IPS-NIHi7 (cell line): ENCODE measurements at regions not wholly inside any gene's neighbourhood (a gene's known extent, or its start where the extent isn't known, plus 50 kb on each side); places are given as distances from the start of the nearest gene placed in this dataset.
A peak's percentile ranks its signal among the peaks of the same experiment; 100 is the strongest.
"Not testable (repeated sequence)": the region's sequence is repeated elsewhere in the genome, so short reads cannot be mapped to it uniquely, and the experiment has no call there.

Experiments
- DNase-seq: peaks from one replicate; pipeline ENCODE4 v3.0.0; 2012; ENCODE audit warnings: mixed read lengths; ENCODE audit errors: extremely low spot score

DNA sequence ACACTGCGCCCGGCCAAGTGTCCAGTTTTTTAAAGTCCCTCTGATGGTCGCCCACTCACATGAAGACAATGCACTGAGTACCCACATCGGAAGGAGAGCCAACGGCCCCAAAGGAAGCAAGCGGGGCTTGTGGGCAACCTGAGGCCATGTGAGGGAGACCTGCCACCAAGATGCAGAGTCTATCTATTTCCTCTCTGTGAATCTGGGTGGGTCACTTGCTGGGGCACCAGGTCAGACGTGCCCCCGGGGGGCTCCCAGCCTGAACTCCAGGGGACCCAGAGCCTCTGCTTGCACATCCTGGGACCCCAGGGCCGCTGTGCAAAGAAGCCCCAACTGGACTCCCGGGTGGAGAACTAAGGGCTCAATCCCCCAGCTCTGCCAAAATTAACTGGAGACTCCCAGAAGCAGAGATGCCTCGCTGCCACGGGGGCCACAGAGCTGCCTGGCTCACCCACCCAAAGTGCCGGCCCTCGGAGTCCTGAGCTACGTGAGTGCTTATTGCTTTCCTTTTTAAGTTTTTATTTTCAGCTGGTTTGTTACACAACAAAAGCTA, 106.4 kb downstream of the BRD1 start:
- DNase-seq: no peak

DNA sequence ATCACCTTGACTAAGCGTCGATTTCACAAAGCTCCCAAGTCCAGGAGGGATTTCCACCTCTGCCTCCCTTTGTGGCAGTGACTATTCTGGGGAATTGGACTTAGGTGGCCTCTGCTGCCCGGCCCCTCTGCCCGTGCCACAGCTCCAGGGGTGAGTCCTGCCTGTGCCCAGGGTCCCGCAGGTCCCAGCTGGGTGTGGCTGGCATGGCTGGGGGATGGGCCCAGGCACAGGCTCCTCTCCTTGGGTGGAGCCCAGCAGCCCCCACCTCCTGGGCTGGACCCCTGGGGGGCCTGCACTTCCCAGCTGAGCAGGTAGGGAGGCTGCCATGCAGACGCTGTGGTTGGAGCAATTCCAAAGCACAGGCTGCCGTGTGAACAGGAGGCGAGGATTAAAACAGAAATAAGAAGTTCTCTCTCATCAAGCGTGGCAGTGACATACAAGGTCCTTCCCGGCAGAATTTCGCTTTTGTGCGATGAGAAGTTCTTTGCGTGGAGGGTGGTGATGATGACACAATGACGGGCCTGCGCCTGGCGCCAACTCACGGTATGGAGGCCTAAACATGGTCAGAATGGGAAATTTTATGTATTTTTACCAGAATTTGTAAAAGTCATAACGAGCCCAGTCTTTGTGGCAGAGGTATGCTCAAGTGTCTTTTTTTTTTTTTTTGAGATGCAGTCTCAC, 107.3 kb downstream of the BRD1 start:
- no peak for DNase-seq

DNA sequence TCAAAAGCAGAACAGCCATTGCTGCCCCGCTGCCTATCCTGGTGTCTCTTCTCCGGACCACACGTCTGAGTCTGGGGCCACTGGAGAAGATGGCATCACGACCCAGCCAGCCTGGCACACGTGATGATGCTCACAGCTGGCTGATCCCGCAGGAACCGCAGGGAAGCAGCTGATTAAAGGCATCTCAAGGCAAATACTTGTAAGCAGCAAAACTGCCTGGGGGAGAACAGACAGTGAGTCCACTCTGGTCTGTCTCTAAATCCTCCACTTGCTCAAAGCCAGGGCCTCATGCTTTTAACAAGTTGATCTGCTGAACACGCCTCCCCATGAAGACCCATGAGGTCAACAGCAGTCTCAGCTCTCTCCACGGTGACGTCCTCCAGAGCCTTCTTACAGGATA, 108.6 kb downstream of the BRD1 start:
- no peak for DNase-seq

DNA sequence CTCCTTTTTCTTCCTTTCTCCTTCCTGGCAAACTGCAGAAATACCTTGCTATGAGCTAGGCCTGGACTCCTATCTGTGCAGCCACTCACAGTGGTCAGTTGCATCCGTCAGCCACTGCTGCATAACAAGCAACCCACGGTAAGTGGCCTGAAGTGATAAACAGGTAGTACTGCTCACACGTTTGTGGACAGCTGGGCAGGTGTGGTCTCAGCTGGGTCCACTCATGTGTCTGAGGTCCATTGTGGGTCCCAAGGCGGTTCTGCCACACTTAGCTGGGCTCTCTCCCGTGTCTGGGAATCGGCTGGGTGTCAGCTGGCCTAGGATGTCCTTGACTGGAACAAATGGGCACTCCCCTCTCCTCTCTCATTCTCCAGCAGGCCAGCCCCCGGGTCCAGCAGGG, 109.3 kb downstream of the BRD1 start:
- no peak for DNase-seq

DNA sequence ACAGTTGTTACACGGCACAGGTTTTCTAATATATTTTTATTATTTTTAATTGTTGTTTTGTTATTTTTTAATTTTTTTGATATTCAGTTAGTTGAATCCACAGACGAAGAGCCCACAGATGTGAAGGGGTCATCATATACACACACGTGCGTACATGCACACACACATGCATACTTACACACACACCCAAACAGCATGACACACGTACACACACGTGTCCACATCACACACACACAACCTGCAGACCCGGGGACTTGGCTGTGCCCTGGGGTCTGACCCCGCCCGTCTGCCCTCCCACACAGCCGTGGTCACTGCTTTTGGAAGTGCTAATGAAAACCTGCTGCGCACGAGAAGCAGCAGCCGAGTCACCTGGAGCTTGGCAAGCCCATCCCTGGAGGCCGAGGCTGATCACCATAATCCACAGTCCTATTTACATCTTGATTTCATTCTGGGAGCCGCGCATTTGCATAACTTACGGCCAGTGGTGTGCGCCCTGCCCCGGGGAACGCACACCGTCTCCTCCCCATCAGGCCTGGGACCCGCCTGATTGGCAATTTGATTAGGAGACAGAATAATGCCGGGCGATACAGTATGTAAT, 110.3 kb downstream of the BRD1 start:
- DNase-seq: peak; percentile 32

DNA sequence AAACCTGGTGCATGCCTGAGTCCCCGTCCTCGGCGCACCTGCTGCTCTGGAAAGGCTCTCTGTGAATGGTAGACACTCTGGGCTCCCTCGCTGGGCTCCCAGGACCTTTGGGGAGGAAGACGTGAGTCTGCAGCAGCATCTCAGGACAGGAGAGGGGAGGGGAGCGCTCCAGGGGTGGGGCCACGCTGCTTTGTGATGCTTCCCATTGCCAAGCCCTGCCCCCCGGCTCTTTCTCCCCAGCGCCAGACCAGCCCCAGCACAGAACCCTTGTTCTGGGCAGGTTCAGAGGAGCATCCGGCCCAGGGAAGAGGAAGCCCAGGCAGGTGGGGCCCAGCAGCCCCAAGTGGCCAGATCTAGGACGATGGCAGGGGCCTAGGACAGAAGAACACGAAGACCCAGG, 111.2 kb downstream of the BRD1 start:
- DNase-seq: no peak

DNA sequence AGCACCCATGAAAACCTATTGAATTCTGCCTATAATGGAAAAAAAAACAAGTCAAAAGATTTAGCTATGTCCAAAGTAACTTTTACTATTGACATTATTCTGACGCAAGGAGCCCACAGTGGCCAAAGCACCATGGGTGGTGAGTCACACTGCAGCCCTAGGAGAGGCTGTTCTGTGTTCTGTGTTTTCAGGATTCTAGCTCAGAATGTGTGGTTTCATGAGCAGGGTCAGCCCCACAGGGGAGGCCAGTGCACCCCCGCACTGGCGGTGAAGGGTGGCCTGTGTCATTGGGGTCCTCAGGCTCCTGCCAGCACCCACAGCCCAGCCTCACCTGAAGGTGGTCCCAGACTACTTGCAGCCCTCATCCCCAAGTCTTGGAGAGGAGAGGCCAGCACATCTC, 112.2 kb downstream of the BRD1 start:
- no peak for DNase-seq

DNA sequence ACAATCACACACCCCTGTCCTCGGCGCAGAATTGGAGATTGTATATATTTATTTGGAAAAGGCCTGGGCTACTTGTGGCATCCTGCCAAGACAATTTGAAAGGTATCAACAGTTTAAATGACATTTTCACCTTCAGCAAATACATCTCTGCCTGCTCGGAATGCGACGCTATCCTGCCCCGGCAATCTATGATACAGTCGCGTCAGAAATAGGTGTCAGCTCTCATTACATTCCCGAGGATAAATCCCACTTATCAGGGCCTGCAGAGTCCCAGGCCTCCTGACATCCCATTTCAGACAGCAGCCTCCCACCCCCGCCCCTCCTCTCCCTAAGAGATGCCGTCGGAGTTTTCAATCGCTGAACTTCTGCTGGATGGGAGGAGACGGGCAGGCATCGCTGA, 114.7 kb downstream of the BRD1 start:
- DNase-seq: no peak

DNA sequence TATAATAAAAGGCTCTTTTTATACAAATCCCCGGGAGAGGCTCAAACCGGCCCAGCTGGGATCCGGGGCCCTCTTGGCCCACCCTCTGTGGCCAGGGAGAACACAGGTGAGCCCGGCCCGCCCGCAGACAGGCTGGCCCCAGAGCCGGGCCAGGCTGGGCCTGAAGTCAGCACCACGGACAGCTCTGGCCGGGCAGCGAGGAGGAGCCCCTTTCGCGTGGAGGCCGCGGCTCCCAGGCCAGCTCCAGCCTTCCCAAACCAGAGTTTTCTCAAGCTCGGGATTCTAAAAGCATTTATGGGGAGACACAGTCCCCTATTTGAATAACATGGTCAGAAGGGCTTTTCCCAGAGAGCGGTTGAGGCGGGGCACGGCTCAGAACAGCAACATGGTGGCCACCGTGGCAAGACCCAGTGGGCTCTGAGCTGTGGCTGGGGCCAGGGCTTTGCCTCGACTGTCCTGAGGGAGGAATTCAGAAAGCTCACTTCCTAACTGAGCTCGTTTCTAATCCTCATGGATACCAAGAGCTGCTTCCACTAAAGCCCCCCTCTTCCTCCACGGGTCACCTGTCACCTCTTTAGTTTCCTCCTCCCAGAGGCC, 115.4 kb downstream of the BRD1 start:
- peak; percentile 89 for DNase-seq

DNA sequence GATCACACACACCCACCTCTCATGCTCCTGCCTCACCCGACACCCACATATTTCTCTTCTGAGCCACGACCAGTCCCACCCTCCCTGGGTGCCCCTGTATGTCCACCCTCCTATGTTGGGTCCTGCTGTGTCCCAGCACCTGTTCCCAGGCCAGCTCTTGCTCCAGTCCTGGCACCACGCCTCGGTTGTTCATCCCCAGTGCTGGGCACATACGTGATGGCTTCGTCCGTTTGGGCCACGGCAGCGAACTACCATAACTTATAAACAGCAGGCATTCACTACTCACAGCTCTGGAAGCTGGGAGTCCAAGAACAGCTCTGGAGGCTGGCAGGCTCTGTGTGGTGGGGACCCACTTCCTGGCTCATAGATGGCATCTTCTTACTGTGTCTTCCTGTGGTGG, 116.9 kb downstream of the BRD1 start:
- DNase-seq: no peak

DNA sequence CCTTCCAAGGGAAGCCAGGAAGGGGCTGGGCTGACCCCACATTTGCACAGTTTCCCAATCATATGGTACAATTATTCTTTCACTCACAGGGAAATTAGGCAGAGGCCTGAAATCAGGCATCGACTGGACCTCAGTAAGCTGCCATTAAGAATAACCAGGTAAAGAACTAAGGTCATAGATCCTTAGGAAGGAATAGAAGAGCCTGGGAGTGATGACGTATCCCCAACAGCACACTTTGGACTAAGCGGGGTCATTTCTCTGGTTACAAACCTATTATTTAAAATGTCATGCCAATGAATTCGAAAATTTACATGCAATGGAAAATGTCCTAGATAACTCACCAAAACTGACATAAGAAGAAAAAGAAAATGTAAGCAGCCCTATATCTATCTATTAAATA, 118.2 kb downstream of the BRD1 start:
- no peak for DNase-seq

DNA sequence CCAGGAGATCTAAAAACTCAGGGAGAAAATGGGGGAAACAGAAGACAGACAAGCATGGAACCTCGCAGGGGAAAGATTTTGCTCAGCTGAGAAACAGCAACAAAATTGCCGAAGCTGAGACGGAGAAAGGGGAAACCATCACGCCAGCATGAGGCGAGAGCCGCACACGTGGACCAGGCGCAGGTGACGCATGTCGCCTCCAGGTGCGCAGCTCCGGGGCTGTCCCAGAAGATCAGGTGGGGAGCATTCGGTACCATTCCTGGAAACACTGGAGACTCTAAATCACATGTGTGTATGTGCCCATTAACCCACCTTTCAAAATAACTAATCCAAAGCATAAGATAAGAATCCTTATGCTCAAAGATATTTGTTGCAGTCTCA, 121.7 kb downstream of the BRD1 start:
- DNase-seq: no peak

DNA sequence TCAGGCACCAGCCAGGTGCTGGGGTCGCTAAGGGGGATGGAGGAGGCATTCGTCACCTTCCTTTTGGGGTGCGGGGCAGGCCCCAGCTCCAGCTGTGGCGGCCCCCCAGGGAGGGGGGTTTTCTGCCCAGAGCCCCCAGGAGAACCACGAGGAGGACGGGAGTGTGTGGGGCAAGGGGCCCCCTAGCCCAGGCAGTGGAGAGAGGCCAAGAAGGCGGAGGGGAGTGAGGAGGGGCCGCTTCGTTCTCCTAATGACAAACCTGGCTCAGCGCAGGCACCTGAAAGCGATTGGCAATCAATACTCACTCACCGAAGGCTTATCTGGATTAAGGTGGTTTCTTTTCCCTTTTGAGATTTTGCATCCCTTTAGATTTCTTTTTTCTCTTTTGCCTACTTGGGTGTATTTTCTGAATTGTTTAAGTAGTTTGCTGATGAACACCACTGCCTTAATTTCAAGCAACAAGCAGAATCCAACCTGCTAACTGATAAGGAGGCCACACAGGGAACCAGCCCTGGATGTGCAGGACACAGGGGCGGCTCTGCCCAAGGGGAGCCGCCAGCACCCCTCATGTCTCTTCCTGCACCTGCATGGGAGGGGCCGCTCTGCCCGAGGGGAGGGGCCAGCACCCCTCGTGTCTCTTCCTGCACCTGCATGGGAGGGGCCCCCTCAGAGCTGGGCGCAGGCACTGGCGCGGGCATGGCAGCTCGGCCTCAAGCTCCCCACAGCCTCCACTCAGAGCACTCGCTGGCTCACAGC, 122.3 kb downstream of the BRD1 start:
- DNase-seq: no peak

DNA sequence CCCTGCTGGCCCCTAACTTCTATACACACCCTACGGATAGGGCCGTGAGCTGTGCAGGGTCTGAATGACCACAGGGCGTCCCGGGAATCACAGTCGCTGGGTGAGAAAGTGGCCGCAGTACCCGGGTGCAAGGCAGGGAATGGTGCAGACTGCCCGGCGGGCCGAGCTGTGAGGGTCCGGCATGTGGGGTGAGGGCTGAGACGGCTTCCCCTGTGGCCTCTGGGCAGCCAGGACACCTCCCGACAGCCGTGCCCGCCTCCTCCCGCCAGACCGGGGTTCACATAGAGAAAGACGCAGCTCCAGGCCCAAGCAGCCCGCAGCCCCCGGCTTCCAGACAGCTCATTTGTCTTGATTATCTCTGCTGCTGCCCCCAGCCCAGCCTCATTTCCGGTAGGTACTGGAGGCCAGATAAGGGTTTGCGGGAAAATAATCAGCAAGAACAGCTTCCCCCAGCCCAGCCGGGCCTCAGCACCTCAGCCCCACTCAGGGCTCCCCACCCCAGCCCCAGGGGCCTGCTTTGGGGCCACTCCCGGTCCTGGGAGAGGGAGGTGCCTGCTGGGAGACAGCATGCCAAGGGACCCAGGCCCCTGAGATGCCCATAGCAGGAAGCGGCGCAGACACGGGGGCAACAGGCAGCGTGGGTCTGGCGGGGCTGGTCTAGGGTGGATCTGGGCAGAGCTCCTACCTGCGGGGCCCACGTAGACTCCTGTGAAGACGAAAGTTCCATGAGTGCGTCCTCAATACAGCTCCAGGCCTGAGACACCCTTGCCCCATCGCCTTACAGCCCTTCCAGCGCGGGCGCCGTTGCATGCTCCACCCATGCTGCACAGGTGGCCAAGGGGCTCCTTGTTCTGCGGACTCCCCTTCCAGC, 123.1 kb downstream of the BRD1 start:
- DNase-seq: no peak

DNA sequence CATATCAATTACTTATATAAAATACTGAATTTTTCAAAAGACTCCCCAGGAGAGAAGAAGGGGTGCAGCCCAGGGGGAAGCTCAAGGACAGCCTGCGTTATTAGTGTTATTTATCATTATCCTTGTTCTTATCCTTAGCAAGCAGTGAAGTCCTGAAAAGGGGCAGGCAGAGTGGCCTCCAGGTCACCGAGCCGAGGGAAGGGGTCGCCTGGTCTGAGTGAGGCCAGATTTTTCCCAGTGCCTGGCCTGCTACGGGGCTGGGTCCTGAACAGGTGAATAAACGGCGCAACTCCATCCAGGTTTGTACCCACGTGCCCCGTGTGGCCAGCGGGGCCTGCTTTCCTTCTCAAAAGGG, 123.7 kb downstream of the BRD1 start:
- DNase-seq: no peak

DNA sequence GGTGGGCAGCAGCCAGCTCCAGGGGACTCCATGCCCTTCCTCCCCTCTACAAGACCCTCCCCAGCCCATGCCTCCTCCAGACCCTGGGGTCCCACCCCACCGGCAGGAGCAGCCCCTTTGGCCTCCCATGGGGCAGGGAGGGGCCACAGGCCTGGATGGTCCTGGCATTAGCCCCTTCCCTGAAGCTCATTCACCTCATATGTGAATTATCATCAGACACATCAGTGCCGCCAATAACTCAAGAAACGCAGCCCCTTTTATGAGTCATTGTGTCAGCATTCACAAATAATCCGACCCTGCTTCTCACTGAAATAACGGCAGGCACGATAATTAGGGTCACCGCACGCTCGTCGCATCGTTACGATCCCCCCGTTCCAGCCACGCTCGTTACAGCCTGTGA, 124.2 kb downstream of the BRD1 start:
- no peak for DNase-seq

DNA sequence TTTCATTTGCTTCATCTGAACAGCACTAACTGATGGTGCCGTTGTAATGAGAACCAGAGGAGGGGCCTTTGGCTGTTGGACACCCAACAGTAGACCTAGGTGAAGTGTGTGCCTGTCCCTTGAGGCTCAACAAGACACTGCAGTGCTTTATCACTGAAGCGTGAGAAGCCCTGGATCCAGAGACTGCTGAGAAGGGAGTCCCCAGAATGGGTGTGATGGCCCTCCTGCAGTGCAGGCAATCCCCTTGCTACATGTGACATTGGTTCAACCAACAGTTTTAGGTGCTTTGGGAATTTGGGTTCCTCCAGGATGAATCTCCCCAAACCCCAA, 125.6 kb downstream of the BRD1 start:
- DNase-seq: no peak

DNA sequence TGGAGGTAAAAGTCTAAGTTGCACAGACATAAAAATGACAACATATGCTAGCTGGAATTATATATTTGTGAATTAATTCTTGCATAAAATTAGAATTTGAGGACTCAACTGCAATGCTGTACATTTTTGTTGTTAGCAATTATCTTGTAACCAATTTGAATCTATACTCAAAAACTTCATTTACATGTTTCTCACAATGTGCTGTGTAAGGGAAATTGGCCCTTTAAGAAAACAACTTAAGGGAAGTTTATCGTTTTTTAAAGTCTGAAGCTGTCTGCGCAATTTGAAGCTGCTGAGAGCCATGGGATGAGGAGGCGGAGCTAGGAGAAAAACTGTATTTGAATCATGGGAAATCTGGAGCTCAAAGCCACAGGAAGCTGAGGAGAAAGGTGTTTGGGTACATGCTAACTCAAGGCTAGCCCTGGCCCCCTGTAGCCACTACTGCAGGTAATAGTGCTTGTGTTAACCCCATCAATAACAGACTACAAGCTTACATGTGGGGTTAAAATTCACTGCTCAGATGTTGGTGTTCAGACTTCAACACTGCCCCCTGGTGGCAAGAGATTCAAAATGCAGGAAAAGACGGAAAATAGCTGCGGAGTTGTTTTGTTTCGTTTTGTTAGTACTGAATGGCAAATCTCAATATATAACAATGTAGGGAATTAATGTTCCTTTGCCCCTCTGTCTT, 126.1 kb downstream of the BRD1 start:
- peak; percentile 48 for DNase-seq

DNA sequence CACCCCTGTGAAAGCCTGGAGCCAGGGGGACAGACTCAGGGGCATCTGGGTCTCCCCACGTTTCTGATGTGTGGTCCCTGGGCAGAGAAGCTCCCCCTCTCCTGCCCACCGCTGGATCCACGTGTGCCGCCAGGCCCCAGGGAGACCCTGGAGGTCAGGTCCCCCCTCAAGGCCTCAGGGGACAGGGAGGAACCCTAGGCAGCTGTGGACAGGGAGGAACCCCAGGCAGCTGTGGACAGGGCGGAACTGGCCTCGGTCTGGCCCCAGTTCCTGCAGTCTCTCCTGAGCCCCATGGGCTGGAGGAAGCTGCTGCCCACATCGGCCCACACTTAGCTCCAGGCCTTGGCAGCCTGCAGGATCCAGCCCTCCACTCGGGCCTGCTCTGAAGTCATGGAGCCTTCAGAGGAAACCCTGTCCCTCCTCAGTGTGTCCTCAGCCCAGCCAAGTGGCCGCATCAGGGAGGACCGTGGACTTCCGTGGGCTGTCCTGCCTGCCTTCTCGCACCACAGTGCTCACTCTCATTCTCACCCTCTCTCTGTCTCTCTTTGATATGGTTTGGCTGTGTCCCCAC, 127.7 kb downstream of the BRD1 start:
- DNase-seq: no peak

DNA sequence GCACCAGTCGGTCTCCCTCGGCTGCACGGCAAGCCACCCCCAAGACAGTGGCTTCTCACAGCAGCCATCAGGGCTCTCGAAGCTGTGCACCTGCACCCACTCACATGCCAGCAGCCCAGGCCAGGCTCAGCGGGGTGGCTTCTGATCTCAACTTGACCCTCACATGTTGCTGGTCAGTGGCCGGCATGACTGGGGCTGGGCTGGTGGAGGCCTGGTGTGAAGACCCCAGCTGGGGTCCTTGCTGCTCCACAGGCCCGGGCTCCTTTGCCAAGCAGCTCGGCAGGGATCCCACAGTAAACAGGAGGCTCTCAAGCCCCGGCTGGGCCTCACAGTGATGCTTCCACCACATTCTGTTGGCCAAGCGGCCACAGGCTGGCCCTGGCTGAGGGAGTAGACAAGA, 128.2 kb downstream of the BRD1 start:
- no peak for DNase-seq

DNA sequence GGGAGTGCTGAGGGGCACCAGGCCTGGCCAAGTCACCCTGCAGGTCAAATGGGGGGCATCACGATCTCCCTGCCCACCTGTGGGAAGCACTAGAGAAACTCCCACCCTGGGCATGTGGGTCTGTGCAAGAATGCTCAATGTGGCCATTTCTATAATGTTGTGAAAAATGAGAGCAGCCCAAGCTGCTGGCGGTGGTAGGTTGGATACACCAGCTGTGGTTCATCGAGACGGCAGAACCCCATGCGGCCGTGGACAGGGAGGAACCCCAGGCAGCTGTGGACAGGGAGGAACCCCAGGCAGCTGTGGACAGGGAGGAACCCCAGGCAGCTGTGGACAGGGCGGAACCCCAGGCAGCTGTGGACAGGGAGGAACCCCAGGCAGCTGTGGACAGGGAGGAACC, 129.1 kb downstream of the BRD1 start:
- not testable (repeated sequence) for DNase-seq
